GM04503 (cell line): ENCODE measurements at regions not wholly inside any gene's neighbourhood (a gene's known extent, or its start where the extent isn't known, plus 50 kb on each side); places are given as distances from the start of the nearest gene placed in this dataset.

Experiments used
- DNase-seq: peaks from one replicate; pipeline ENCODE4 v3.0.0-alpha.2; 2012; ENCODE audit warnings: low read depth

DNA sequence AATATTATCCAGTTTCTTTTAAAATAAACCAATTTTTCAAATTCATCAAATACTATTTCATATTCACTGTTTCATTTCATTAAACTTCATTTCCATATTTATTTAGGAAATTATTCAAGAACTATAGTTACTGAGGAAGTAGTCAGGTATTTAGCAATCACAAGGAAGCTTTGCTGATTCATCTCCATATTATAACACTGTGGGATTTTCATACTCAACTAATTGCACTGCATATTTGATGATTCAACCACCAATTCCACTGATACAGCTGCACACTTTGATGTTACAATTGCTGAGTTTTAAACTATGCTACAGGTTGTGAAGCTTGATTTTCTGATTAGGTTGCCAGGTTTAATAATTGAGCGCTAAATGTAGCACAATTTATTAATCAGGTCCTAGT, 556.8 kb upstream of the SLITRK1 start:
- DNase-seq, result no peak

DNA sequence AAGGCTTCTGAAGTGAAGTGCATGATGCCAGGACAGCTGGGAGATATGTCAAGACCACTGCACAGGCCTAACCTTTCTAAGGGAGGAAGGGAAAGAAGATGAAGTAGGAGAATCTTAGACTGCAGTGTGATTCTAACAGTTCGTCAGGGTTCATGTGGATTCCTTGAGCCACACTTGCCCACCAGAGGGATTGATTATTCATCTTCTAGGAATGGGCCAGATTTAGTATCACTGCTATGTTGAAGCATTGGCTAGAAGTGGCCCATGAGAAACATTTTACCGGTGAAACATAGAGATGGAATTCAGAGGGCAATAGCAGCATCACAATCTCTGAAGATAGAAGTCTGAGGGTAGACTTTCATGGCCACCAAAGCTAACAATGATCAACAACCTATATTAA, 550.8 kb upstream of the SLITRK1 start:
- DNase-seq, result no peak

DNA sequence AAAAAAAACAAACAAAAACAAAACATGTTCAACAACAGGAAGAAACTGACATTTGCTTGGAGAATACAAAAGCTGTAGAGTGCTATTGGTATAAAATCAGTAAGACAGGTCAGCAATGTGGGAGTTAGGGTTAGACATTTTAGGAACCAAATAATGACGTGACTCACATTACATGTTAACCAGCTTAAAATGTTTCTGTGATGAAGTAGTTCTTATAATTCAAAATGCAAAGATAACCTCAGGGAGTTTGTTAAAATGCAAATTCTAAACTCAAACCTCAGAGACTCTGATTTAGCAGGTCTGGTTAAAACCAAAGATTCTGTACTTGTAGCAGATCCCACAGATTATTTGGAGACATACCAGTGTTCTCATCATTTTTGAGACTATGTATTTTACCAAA, 549.4 kb upstream of the SLITRK1 start:
- DNase-seq, result no peak

DNA sequence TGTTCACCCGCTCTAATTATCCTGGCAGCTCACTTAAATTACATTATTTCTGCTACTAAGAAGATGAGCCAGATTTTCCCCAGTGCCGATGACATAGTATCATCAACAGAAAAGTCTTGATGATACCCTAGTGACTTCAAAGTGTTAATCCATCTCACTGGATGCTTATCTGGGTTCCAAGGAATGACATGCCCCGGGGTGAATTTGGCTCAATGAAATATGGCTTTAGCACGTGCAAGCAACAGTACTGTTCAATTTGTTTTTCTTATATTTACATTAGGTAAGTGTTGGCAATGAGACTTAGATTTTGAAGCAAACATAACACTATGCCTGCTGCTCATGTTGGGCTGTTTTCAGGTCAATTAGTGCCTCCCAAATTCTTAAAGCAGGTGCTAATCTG, 548.2 kb upstream of the SLITRK1 start:
- no peak for DNase-seq

DNA sequence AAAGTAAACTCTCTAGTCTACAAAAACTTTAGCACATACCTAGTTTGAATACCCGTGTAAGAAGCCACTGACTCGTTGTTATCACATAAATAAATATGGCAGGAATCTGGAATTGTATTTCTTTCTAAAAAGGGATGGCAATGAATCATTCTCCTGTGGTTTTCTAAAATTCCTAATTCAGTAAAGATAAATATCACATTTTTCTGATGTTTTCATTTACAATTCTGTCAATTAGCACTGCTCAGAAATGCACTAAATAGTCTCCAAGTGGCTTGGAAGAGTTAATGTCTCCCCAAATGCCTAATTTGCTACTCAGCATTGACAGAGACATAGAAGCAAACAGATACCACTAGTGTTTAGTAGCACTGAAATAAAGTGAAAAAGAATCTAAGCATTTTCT, 547.7 kb upstream of the SLITRK1 start:
- no peak for DNase-seq

DNA sequence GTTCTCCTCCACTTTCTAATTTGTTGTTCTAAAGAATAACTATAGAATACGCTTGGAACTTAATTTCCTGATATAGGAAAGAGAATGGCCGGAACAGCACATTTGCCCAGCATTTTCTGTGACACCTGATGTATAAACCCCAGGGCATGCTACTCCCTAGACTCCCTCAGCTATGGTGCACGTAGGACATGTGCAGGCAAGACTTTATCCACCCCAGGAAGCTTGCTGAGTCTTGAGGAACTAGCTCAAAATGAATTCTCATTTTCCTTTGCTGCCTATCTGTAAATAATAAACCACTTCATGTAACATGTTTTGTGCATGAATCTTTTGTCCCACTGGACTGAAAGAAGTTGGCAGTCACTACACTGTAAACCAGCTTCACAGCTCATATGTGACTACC, 535.8 kb upstream of the SLITRK1 start:
- no peak for DNase-seq

DNA sequence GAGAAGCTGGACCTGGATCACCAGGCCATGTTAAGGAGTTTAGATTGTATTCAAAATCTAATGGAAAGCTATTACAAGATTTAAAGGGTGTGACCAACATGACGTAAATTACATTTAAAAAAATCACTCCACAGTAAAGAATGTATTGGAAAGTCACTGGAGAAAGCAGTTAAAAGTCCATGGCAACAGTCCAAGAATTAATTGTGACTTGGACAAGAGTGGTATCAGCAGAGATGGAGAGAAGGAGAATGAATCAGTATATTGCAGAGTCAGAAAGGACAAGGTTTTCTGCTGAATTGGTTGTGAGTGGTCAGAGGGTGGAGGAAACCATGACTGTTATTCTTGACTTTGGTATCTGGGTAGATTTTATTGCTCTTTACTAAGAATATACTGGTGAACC, 535.1 kb upstream of the SLITRK1 start:
- no peak for DNase-seq

DNA sequence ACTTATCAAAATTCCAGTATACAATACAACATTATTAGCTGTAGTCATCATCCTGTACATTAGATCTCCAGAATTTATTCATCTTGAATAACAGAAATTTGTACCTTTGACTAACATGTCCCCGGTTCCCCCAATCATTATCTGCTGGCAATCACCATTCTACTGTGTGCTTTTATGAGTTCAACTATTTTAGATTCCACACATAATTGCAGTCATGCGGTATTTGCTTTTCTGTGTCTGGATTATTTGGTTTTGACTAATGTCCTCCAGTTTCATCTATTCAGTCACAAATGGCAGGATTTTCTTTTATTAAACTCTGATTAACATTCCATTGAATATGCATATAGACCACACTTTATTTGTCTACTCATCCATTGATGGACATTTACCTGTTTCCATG, 530.7 kb upstream of the SLITRK1 start:
- no peak for DNase-seq

DNA sequence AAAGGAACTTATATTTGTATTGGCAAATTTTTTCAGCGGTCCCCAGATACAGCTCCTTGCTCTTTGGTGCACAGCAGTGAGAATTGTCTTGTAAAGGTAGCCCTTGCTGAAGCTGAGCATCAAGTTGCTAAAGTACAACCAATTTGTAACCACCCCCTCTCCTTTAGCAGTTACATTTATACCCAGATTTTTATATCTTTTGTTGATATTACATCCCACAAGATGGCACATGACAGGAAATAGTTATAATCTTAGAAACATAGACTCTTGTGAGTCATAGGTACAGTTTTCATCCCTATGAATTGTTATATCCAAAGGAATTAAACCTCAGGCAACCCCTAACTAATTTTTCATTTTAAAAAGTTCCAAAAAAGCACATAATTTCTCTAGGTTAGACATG, 523.0 kb upstream of the SLITRK1 start:
- DNase-seq, result no peak

DNA sequence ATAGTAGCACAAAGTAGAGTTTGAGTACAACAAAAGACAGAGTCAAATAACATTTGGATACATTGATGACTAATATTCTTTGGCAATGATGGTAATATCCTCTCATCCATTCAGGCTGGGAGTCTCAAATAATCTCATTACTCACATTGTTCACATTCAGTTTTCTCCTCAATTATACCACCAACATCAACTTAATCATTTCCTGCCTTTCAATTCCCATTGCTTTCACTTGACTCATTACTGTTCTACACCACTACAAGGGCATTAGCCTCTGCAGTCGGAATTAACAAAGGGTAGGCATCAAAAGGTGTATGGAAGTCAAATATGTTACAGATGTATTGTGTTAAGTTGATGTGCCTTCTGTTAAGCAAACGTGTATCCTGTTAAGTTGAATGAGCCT, 518.4 kb upstream of the SLITRK1 start:
- no peak for DNase-seq

DNA sequence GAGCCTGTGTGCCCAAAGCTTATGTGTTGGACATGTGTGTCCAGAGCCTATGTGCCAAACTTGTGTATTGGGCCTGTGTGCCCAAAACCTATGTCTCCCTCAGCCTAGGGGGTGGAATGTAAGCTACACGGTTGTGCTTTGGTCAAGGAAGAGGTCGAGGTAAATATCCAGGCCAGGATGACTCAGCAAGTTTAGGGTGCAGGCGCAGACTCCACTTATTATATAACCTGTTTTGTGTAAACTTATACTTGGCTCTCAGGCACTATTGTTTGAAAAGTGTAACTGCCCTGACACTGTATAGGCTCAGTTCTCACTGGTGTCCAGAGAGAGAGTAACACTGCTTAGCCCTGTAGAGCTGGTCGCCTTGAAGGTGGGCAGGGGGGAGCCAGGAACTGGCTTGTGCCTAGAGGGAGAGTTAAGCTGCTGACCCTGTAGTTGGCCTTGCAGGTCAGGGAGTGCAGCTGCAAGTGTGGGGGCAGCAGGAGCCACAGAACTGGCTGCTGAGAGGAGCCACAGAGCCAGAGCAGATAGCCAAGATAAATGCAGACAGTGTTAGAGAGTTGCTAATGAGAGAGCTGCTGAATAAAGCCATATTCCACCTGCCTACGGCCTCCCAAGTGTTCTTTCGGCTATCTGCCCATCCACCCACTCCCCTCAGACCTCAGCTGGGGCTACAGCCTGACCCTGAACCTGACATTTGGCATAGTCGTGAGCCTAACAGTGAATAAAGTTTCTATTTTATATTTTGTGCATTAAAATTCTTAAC, 517.2 kb upstream of the SLITRK1 start:
- no peak for DNase-seq

DNA sequence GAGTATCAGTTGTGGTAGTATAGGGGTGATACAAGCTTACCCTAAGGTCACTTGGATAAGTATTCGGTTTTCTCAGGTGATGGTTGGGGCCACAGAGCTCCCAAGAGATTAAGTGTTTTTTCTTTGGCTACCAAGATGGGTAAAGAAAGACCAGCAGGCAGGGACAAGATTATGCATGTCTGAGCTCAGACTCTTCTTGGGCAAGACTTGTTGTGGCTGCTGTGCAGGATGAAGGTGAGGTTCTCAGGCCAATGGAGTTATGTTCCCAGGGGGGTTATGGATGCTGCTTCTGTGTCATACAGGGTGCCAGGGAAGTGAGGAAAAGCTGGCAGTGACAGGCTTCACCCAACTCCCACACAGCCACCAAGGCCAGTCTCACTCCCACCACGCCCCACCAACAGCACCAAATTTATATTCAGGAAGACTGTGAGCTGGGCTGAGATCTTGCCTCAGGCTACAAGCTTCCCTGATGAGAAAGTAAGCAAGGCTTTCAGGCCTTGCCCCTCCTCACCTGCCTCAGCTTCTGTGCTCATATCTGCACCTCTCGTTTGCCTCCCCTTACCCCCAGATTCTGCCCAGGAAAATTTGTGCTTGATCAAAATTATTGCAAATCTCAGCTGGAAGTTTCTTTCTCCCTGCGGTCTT, 511.8 kb upstream of the SLITRK1 start:
- DNase-seq, result no peak

DNA sequence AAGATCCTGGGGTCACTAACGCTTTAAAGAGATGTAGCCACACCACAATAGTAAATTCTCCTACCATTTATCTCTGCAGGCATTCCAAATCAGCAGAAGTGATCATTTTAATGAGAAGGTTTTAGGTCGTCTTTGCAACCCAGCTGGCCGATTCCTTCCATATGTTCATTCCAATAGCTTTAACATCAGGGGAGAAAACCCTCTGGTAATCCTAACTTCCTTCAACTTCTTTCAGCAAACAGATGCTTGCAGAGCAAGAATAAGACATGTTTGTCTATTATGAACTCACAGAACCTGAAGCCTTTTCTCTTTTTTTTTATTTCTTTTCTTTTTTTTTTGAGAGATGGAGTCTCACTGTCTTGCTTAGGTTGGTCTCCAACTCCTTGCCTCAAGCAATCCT, 498.6 kb upstream of the SLITRK1 start:
- no peak for DNase-seq

DNA sequence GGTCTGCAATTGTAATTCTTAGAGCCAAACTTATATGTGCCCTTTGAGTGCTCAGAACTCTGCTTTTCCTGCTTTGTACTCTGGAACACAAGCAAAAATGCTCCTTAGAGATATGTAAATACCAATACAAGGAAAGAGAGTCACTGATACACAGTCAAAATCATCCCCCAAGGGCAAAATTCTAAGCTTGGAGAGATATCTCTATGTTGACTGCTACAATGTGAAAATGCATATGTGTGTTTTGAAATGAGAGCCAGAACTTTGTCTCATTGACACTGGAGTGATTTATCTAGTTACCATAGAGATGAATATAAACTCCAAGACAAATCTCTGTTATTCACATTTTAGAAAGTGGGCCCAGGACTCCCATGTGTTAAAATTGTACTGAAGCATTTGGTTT, 494.8 kb upstream of the SLITRK1 start:
- no peak for DNase-seq

DNA sequence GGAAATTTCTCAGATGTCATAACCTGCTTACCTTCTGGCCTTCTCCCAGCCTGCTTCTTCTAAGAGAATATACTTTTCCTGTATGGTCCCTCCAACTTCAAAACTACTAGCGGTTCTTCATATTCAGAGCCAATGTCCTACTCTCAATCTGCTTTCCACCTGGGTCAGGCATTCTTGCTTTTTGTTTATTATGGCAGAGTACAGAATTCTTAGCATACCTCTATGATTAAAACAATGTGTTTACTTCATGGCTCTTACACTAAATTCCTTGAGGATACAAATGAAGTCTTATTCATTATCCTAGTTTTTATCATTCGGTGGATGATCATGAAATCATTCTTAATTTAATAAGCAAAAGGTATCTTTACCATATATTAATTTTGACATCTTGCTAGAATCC, 484.2 kb upstream of the SLITRK1 start:
- DNase-seq, result no peak

DNA sequence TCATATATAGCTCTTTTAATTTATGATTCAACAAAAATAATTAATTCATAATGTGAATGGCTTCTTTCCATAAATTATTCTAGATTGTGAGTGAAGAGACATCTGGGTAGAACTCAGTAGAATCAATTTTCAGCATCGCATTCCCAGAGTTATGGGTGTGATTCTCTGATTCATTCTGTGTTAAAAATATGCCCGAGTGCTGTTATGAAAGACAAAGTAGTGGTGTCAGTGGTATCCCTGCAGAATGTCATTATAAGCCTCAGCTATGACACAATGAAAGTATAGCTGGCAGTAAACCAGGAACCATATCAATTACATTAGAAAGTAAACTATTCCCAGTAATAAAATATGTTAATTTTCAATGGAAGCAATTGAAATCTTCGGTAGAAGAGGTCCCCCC, 480.5 kb upstream of the SLITRK1 start:
- no peak for DNase-seq

DNA sequence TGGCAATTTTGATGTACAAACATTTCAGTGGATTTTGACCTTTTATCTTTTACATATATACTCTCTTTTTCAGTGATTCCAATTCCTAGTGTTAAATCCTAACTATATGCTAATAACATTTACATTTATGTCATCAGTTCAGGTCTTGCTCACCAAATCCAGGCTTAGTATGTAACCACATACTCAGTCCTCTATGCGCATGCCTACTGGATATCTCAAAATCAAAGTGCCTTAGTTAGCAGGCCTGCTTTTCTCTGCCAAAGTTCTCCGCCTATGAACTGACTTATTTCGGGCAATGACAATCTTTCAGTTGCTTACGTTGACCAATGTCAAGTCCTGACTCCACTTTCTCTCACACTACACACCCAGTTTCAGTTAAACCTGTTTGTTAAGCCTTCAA, 478.5 kb upstream of the SLITRK1 start:
- DNase-seq, result no peak

DNA sequence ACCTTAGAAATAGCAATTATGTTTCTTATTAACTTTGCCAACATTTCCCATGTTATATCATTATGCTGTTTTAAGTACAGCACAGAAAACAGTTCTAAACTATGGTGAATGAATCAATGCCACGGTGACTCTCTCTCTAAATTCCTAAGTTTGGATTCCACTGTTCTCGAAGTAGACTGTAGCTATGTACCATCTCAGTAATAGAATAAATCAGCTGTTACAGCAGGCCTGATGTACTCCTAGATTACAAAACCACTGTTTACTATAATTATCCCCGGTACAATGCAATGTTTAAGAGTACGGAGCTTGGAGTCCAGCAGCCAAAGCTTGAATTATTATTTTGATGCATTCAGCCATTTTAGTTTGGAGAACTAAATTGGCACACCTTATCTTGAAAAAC, 476.3 kb upstream of the SLITRK1 start:
- DNase-seq, result no peak

DNA sequence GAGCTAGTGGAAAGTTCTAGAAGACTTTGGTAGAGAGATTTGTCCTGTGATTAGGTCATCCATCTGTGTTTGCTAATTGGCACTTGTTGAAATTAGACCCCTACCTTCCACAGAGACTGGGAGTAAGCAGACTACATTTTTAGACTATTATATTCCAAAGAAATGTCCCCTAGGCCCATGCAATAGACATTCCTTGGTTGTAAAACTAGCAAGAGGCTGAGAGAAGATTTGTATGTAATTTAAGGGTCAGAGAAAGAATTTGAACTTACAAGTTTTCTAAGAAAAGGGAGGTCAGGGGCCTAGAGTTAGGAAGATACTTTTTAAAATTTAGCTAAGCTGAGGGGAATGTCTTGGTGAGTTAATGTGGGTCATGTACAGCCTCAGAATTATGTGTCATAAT, 470.7 kb upstream of the SLITRK1 start:
- DNase-seq, result no peak

DNA sequence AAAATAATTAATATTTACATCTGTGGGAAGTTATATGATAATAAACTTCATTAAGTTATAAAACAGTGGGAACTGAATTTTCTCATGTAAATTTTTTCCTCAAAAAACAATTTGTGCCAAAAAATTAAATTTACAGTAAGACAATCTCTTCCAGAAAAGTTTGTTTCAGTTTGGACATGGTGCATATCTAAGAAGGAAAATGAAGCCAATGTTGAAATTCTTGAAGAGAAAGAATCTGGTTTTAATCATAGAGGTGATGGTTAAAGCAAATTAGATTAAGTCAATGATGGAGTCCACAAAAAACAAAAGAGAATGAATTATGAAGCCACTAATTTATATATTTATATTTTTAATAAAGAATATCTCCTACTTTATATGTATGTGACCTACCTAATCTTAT, 457.2 kb upstream of the SLITRK1 start:
- DNase-seq, result no peak

DNA sequence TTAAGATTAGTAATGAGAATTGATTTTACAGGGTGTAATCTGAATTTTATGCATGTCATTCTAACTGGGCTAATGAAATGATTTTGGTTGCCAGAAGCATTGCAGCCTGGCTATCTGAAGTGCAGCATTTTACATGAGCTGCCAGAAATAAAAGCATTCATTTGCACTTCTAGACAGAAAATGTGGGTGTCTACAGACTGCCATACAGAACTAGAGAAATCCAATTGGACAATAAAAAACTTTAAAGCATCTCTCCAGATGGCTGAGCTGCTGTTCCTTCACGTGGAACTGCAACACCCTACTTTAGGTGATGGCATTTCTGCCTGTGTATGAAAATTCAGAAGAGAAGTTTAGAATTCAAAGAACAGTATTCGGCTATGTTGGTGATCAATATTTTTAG, 450.1 kb upstream of the SLITRK1 start:
- no peak for DNase-seq

DNA sequence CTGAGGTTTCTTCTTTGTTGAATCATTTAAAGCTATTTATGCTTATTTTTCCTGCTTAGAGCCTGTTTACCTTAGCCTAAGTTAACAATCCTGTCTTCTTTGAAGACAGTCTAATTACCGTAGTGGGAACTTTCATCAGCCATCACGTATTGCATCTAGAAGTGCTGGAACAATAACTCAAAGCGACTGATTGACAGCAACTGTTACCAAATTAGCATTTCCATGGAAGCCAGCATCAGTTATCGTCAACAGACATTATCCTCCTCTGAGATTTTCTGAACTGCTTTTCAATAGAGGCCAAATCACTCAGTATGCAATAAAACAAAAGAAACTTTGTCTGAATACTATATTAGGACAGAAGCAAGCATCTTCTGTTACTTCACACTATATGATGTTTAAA, 433.3 kb upstream of the SLITRK1 start:
- no peak for DNase-seq

DNA sequence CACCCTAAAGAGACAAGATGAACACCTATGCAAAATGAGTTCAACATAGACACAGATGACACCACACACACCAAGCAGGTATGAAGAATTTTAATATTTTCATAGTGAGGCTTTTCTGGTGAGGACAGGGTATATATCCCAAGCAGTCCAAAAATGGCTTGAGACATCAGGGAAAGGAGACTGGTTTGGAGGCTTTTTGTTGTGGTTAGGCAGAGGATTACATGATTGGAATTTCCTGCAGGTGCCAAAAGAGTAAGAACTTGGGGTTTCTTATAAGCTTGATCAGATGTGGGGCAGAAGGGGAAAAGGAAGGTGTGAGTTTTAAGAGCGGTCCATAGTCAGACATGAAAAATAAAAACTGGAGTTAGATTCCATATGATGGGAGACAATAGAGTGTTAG, 420.8 kb upstream of the SLITRK1 start:
- no peak for DNase-seq

DNA sequence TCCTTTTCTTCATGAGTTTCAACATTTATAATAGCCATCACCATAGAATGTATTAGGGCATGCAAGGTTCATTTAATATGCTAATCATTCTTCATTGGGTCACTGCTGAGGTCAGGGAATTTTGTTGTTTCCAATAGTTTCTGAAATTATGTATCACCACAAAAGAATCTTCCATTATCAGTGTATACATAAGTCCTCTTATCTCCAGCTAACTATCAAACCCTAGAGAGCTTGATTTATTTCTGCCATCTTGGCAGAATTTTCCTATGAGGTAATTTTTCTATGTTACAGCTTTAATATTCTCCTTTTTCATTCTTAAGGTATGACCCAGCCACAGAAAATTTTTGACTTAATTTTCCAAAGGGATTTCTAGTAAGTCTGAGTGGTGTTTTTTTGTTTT, 415.0 kb upstream of the SLITRK1 start:
- no peak for DNase-seq
